GM04504 (cell line): ENCODE measurements at regions not wholly inside any gene's neighbourhood (a gene's known extent, or its start where the extent isn't known, plus 50 kb on each side); places are given as distances from the start of the nearest gene placed in this dataset.

Experiments
- DNase-seq: peaks from one replicate; pipeline ENCODE4 v3.0.0-alpha.2; 2012; ENCODE audit warnings: low read depth

DNA sequence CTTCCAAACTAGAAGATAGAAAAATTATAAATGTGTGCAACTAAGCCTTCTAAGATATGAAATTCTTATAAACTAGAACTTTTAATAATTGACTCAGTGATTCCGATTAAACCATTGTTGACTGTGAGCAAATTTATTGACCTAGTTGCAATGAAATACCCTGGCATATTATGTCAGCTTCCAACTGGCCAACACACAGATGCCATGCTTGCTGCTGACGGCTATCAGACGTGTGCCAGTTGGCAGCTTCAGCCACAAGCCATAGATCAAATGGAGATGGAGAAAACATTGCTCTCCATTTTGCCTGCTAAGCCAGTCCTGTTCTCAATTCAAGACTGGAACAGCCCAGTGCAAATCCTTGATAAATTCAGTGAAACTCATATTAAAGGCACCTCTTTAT lies 101.7 kb upstream of the HDGFL1 start:
- no peak for DNase-seq

GRCh38 chr6:22468256-22468965 lies 101.0 kb upstream of the HDGFL1 start:
- DNase-seq: no peak

DNA sequence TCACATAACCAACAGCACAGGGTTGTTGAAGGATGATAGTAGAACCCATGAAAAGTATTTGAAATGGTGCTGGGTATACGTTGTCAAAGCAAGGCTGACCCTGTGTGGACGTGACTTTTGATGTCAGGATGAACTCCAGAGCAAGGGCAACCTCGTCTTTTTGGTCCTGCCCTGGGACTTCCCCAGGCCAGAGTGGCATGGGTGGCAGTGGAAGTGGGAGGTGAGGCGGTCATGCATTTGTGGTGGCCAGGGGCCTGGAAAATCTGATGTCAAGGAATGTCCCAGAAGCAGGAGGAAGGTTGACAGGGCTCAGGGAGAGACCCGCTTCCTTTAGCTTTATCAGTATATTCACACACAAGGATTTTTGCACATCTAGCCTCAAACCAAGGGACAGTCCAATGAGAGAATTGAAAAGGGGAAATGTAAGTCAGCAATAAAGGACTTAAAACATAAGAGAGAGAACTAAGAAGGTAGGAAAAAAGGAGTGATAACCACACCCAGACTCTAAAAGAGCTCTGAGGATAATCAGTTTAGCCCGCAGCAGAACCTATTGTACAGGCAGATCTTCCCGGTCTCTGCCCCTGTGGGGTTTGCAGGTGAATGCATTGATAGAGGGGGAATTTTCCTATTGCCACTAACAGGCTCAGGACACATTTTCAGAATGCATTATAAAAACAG lies 98.8 kb upstream of the HDGFL1 start:
- DNase-seq: no peak

- DNase-seq: peak; percentile 4
These were observed 98.2 kb upstream of the HDGFL1 start for GRCh38 chr6:22471132-22471690.

- DNase-seq: no peak
These were observed 97.6 kb upstream of the HDGFL1 start for GRCh38 chr6:22471746-22472145.

GRCh38 chr6:22473991-22474682 lies 95.2 kb upstream of the HDGFL1 start:
- no peak for DNase-seq

GRCh38 chr6:22476811-22477390 lies 92.5 kb upstream of the HDGFL1 start:
- no peak for DNase-seq

GRCh38 chr6:22497276-22497675 lies 72.1 kb upstream of the HDGFL1 start:
- no peak for DNase-seq

DNA sequence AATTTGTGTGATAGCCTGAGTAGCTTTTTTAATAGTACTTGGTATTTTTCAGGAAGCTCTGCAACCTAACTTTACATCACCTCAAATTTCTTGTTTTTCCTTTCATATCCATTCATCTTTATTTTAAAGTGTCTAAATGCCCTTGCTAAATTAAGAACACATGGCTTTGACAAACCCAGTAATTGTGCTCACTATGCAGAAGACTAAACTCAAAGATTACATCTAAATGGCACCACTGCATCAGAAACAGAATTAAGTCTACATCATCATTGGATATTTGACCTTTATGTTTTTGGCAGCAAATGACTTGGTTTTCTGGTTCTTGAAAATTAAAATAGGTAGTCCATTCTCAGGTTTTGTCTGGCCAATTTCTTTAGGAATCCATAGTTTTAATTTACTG lies 69.6 kb upstream of the HDGFL1 start:
- no peak for DNase-seq

GRCh38 chr6:22506496-22506895 lies 62.9 kb upstream of the HDGFL1 start:
- DNase-seq: no peak

- no peak for DNase-seq
These were observed 56.5 kb upstream of the HDGFL1 start for GRCh38 chr6:22512686-22513427.

DNA sequence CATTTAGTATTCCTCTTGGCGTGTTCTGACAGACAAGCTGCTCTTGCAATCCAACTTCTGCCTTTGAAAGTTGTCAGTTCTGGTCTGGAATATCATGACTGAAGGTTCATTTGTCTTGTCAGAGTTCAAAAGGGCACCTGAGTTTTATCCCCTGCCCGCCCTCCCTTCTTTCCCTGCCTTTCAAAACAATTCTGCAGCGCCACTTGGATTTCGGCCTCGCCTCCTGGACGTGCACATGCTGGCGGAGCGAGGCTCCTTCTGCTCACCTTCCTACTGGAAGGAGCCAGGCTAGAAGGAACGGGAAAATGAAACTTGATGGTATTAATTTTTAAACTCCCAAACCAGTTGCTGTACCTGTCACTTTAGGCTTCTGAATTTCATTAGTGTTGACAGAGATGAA lies 55.7 kb upstream of the HDGFL1 start:
- no peak for DNase-seq

- no peak for DNase-seq
These were observed 50.1 kb upstream of the HDGFL1 start for GRCh38 chr6:22519237-22519636.
